ENCODE measurements at regions not wholly inside any gene's neighbourhood (a gene's known extent, or its start where the extent isn't known, plus 50 kb on each side); places are given as distances from the start of the nearest gene placed in this dataset.

DNA sequence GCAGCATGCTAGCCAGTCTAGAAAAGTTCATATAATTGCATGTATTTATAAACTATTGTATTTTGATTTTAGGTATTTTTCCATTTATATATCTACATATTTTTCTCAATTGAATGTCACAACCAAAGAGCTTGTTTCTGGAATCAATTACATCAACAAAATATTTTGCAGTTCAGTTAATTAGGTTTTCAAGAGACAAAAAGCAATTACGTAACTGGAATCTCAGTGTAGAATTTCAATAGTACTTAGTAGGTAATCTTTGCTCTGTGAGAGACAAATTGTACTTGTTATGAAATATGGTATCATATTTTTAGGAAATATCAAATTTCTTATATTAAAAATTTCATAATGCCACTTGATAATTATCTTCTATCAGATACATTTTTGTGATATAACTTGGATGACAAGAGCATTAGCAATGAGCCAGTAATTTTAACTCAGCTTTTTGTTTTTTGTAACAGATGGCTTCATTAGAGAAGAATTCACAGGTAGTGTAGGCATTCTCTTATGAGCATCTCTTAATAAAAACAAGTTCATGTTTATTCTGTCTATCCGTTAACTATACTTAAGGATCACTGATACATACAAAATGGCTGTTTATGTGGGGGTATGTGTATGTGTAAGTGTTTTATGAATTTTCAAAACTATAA lies 774.7 kb downstream of the C12orf50 start:
- no peak overlapping the region for H2AK5ac ChIP-seq (ENCODE audit: low read length, severe bottlenecking)
- H2BK120ac ChIP-seq (ENCODE audit: low read depth, low read length) = no peak overlapping the region
- H3K9ac ChIP-seq (ENCODE audit: low read length) = no peak overlapping the region
- no peak for DNase-seq
- H4K8ac ChIP-seq (ENCODE audit: low read length) = no peak overlapping the region
- H2BK15ac ChIP-seq (ENCODE audit: low read depth, poor library complexity, severe bottlenecking) = no peak overlapping the region
- no CpG with 5 or more reads among the region's 2 CpGs for WGBS
- H3K4ac ChIP-seq (ENCODE audit: low read depth in 1 of 2, low read length in 2 of 2) = no peak overlapping the region
- no peak overlapping the region for H3K27ac ChIP-seq (ENCODE audit: low read length, poor library complexity, severe bottlenecking)
- no peak overlapping the region for H3K23ac ChIP-seq (ENCODE audit: low read length in 2 of 2)
- no peak overlapping the region for H2AFZ ChIP-seq (ENCODE audit: low read depth, low read length)
- H3K27me3 ChIP-seq (ENCODE audit: control insufficient read depth in 1 of 2, insufficient read depth in 1 of 2, low read length in 2 of 2) = no peaks in the 10 kb centered on the region
- no peak overlapping the region for H3K18ac ChIP-seq (ENCODE audit: low read depth in 1 of 2, low read length in 2 of 2)
- H4K91ac ChIP-seq (ENCODE audit: low read length) = no peak overlapping the region
- H2BK5ac ChIP-seq (ENCODE audit: low read depth, low read length, poor library complexity, severe bottlenecking) = no peak overlapping the region
- H3K36me3 ChIP-seq (ENCODE audit: control insufficient read depth in 1 of 2, insufficient read depth in 2 of 2, low read depth in 1 of 2, low read length in 2 of 2) = no peaks in the 10 kb centered on the region
- H3K4me3 ChIP-seq (ENCODE audit: insufficient read depth in 1 of 2, low read depth in 1 of 2, low read length in 2 of 2) = no peak overlapping the region
- H3K79me1 ChIP-seq (replicated peaks; ENCODE audit: low read length, poor library complexity, severe bottlenecking) = no peaks in the 10 kb centered on the region
- no peaks in the 10 kb centered on the region for H3K9me3 ChIP-seq (ENCODE audit: control insufficient read depth, low read length)
- no peak overlapping the region for H3K14ac ChIP-seq (ENCODE audit: low read length in 2 of 2)
- no peaks in the 10 kb centered on the region for H3K4me1 ChIP-seq (ENCODE audit: control insufficient read depth, insufficient read depth, low read depth, low read length)
- no peak overlapping the region for H2BK12ac ChIP-seq (ENCODE audit: low read length in 2 of 2)
- no peak overlapping the region for H3K4me2 ChIP-seq (ENCODE audit: low read length, poor library complexity, severe bottlenecking)

DNA sequence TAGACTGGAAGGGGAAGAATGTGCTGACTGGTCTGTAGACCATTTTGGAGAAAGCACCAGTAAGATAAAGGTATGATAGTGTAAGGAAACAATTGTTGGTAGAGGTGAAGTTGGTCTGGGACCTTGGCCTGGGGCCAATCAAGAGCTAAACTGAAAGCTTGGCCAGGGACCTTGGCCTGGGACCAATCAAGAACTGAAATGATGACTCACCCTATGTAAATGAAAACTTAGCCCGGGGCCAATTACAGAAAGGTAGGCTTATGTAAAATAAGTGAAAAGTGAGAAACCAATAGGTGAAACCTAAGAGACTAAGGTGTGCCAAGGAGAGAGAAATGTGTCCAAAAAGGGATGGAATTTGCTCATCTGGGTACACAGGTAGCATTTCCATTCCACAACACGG lies 776.0 kb downstream of the C12orf50 start:
- no peak overlapping the region for H2BK120ac ChIP-seq (ENCODE audit: low read depth, low read length)
- no peaks in the 10 kb centered on the region for H3K79me1 ChIP-seq (replicated peaks; ENCODE audit: low read length, poor library complexity, severe bottlenecking)
- 75% methylated on average over 2 of the region's 2 CpGs for WGBS

DNA sequence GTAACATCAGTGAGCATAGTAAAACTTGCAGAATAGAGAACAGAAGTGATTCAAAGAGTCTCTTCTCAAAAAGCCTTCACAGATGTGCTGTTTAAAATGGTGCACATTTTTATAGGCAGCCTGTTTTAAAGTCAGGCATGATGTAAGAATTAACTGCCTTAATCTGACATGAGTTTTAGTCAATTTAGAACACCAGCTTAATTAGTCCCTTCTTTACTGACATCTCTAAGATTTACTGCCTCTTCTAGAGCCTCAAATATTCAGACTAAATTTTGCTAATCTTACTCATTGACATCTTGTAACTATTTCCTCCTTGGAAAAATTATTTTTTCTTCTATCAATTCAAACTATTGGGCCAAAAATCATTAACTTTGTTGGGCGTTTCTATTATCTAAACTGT lies 782.5 kb downstream of the C12orf50 start:
- H3K4ac ChIP-seq (ENCODE audit: low read depth in 1 of 2, low read length in 2 of 2) = no peak overlapping the region
- no peak overlapping the region for H2BK5ac ChIP-seq (ENCODE audit: low read depth, low read length, poor library complexity, severe bottlenecking)
- H3K27ac ChIP-seq (ENCODE audit: low read length, poor library complexity, severe bottlenecking) = no peak overlapping the region

More for the DNA sequence above, 776.0 kb downstream of the C12orf50 start:
- Histone ChIP-seq H4K8ac (ENCODE audit: low read length) (no peak overlapping the region), H3K27ac (ENCODE audit: low read length, poor library complexity, severe bottlenecking) (no peak overlapping the region), H2BK12ac (ENCODE audit: low read length in 2 of 2) (no peak overlapping the region), H4K91ac (ENCODE audit: low read length) (no peak overlapping the region), H2BK5ac (ENCODE audit: low read depth, low read length, poor library complexity, severe bottlenecking) (no peak overlapping the region), H2AFZ (ENCODE audit: low read depth, low read length) (no peak overlapping the region), H3K9ac (ENCODE audit: low read length) (no peak overlapping the region), H3K9me3 (ENCODE audit: control insufficient read depth, low read length) (no peaks in the 10 kb centered on the region), H2AK5ac (ENCODE audit: low read length, severe bottlenecking) (no peak overlapping the region), H3K4me3 (ENCODE audit: insufficient read depth in 1 of 2, low read depth in 1 of 2, low read length in 2 of 2) (no peak overlapping the region), H3K36me3 (ENCODE audit: control insufficient read depth in 1 of 2, insufficient read depth in 2 of 2, low read depth in 1 of 2, low read length in 2 of 2) (no peaks in the 10 kb centered on the region), H3K23ac (ENCODE audit: low read length in 2 of 2) (no peak overlapping the region), H3K14ac (ENCODE audit: low read length in 2 of 2) (no peak overlapping the region), H3K18ac (ENCODE audit: low read depth in 1 of 2, low read length in 2 of 2) (no peak overlapping the region), H3K4ac (ENCODE audit: low read depth in 1 of 2, low read length in 2 of 2) (no peak overlapping the region), H3K27me3 (ENCODE audit: control insufficient read depth in 1 of 2, insufficient read depth in 1 of 2, low read length in 2 of 2) (no peaks in the 10 kb centered on the region), H3K4me1 (ENCODE audit: control insufficient read depth, insufficient read depth, low read depth, low read length) (no peaks in the 10 kb centered on the region), H3K4me2 (ENCODE audit: low read length, poor library complexity, severe bottlenecking) (no peak overlapping the region), H2BK15ac (ENCODE audit: low read depth, poor library complexity, severe bottlenecking) (no peak overlapping the region)
- no peak for DNase-seq

DNA sequence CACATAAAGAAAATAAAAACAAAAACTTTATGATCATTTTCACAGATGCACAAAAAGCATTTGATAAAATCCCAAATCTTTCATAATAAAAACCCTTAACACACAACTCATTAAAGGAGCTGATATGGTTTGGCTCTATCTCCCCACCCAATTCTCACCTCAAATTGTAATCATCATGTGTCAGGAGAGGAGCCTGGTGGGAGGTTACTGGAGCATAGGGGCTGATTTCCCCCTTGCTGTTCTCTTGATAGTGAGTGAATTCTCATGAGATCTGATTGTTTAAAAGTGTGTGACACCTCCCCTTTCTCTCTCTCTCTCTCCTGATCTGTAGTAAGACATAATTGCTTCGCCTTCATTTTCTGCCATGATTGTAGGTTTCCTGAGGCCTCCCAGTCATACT lies 790.7 kb downstream of the C12orf50 start:
- Histone ChIP-seq H2AFZ (ENCODE audit: low read depth, low read length) (no peak overlapping the region), H2BK15ac (ENCODE audit: low read depth, poor library complexity, severe bottlenecking) (no peak overlapping the region), H3K36me3 (ENCODE audit: control insufficient read depth in 1 of 2, insufficient read depth in 2 of 2, low read depth in 1 of 2, low read length in 2 of 2) (no peaks in the 10 kb centered on the region), H2AK5ac (ENCODE audit: low read length, severe bottlenecking) (no peak overlapping the region), H3K23ac (ENCODE audit: low read length in 2 of 2) (no peak overlapping the region), H3K4me1 (ENCODE audit: control insufficient read depth, insufficient read depth, low read depth, low read length) (no peaks in the 10 kb centered on the region), H2BK120ac (ENCODE audit: low read depth, low read length) (no peak overlapping the region), H3K4me3 (ENCODE audit: insufficient read depth in 1 of 2, low read depth in 1 of 2, low read length in 2 of 2) (no peak overlapping the region), H3K9ac (ENCODE audit: low read length) (no peak overlapping the region), H3K9me3 (ENCODE audit: control insufficient read depth, low read length) (no peaks in the 10 kb centered on the region), H3K27ac (ENCODE audit: low read length, poor library complexity, severe bottlenecking) (no peak overlapping the region), H2BK5ac (ENCODE audit: low read depth, low read length, poor library complexity, severe bottlenecking) (no peak overlapping the region), H3K18ac (ENCODE audit: low read depth in 1 of 2, low read length in 2 of 2) (no peak overlapping the region), H2BK12ac (ENCODE audit: low read length in 2 of 2) (no peak overlapping the region), H3K79me1 (replicated peaks; ENCODE audit: low read length, poor library complexity, severe bottlenecking) (no peaks in the 10 kb centered on the region), H4K91ac (ENCODE audit: low read length) (no peak overlapping the region), H3K4me2 (ENCODE audit: low read length, poor library complexity, severe bottlenecking) (no peak overlapping the region), H3K27me3 (ENCODE audit: control insufficient read depth in 1 of 2, insufficient read depth in 1 of 2, low read length in 2 of 2) (no peaks in the 10 kb centered on the region), H3K14ac (ENCODE audit: low read length in 2 of 2) (no peak overlapping the region), H3K4ac (ENCODE audit: low read depth in 1 of 2, low read length in 2 of 2) (no peak overlapping the region), H4K8ac (ENCODE audit: low read length) (no peak overlapping the region)
- DNase-seq = no peak
- no CpG with 5 or more reads among the region's 1 CpG for WGBS

More for the DNA sequence above, 782.5 kb downstream of the C12orf50 start:
- H3K9ac ChIP-seq (ENCODE audit: low read length) = no peak overlapping the region
- H3K36me3 ChIP-seq (ENCODE audit: control insufficient read depth in 1 of 2, insufficient read depth in 2 of 2, low read depth in 1 of 2, low read length in 2 of 2) = no peaks in the 10 kb centered on the region
- 100% methylated on average over 1 of the region's 1 CpG for WGBS
- H2AK5ac ChIP-seq (ENCODE audit: low read length, severe bottlenecking) = no peak overlapping the region
- H2BK15ac ChIP-seq (ENCODE audit: low read depth, poor library complexity, severe bottlenecking) = no peak overlapping the region
- H3K27me3 ChIP-seq (ENCODE audit: control insufficient read depth in 1 of 2, insufficient read depth in 1 of 2, low read length in 2 of 2) = no peaks in the 10 kb centered on the region
- DNase-seq = no peak
- no peak overlapping the region for H3K4me3 ChIP-seq (ENCODE audit: insufficient read depth in 1 of 2, low read depth in 1 of 2, low read length in 2 of 2)
- no peak overlapping the region for H2BK120ac ChIP-seq (ENCODE audit: low read depth, low read length)
- no peak overlapping the region for H3K4me2 ChIP-seq (ENCODE audit: low read length, poor library complexity, severe bottlenecking)
- no peaks in the 10 kb centered on the region for H3K79me1 ChIP-seq (replicated peaks; ENCODE audit: low read length, poor library complexity, severe bottlenecking)
- no peak overlapping the region for H3K23ac ChIP-seq (ENCODE audit: low read length in 2 of 2)
- no peak overlapping the region for H2AFZ ChIP-seq (ENCODE audit: low read depth, low read length)
- H3K4me1 ChIP-seq (ENCODE audit: control insufficient read depth, insufficient read depth, low read depth, low read length) = no peaks in the 10 kb centered on the region
- no peaks in the 10 kb centered on the region for H3K9me3 ChIP-seq (ENCODE audit: control insufficient read depth, low read length)
- no peak overlapping the region for H3K14ac ChIP-seq (ENCODE audit: low read length in 2 of 2)
- H4K91ac ChIP-seq (ENCODE audit: low read length) = no peak overlapping the region
- H2BK12ac ChIP-seq (ENCODE audit: low read length in 2 of 2) = no peak overlapping the region
- no peak overlapping the region for H4K8ac ChIP-seq (ENCODE audit: low read length)
- H3K18ac ChIP-seq (ENCODE audit: low read depth in 1 of 2, low read length in 2 of 2) = no peak overlapping the region

Data from mesenchymal stem cell (in vitro differentiated cells and primary cell).